ENCODE measurements at regions not wholly inside any gene's neighbourhood (a gene's known extent, or its start where the extent isn't known, plus 50 kb on each side); places are given as distances from the start of the nearest gene placed in this dataset.

DNA sequence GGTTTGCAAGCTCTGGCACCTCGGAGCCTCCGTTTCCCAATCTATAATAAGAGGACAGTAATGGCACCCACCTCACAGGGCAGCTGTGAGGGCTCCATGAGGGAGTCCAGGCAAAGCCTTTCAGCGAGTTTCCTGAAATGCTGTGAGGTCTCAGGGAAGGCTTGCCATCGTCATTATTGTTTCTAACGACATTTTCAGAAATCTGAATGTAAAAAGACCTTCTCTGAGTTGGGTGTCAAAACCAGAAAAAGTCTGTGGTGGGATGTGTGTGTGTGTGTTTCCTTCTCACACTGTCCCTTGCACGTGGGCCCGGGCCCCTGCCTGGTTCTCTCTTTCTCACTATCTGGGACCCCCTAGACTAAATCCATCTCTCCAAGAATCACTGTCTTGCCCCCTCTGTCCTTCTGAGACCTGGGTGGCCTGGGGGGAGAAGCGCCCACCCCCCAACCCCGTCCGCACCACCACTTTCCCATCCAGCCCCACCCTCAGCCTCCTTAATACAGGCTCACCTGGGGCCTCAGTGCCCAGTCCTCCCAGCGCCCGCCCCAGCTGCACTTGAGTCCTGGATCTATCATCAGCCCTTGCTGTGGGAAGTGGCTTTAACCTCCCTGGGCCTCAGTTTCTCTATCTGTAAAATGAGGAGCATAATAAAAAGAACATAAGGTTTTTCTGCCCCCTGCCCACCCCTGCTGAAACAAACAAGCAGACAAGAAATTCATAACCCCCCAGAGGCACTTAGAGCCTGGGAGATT is 180.3 kb downstream of the C9orf50 start:
- dilution Hi-C loops (cut with MboI; ENCODE audit: extremely low pct_ligation_motif_present, low sequenced_read_pairs), result no loop called here
- CTCF ChIA-PET, result no interaction called here
- POLR2A ChIA-PET, result interaction anchor here (0.7 kb wide), 1 partner anchor 170 kb away, joined by 4 read pairs; no protein-coding TSS in a partner anchor

More for the DNA sequence above, 180.3 kb downstream of the C9orf50 start:
- H3K4me1 ChIP-seq (ENCODE audit: control insufficient read depth, extremely low read depth, insufficient read depth, low read length), result no peaks in the 10 kb centered on the region
- BruUV-seq (replicated peaks), result no TSS peak
- no peaks in the 10 kb centered on the region for H3K9me3 ChIP-seq (replicated peaks; ENCODE audit: control insufficient read depth, insufficient read depth, low read length)
- intact Hi-C loops (cut with micrococcal nuclease), result no loop called here
- H3K9me1 ChIP-seq (replicated peaks; ENCODE audit: control insufficient read depth, extremely low read depth, insufficient read depth, low read length), result no peaks in the 10 kb centered on the region
- H3K36me3 ChIP-seq (ENCODE audit: control insufficient read depth in 2 of 2, extremely low read depth in 1 of 2, insufficient read depth in 2 of 2, low read length in 2 of 2), result no peaks in the 10 kb centered on the region
- no peak overlapping the region for H3K4me3 ChIP-seq (replicated peaks in 1 of 3; ENCODE audit: insufficient read depth in 1 of 3, low read depth in 1 of 3, low read length in 3 of 3)
- no peak overlapping the region for H3K27ac ChIP-seq (ENCODE audit: insufficient read depth, low read depth, low read length)
- no peaks in the 10 kb centered on the region for H3K79me2 ChIP-seq (ENCODE audit: control insufficient read depth, insufficient read depth, low read length)
- no peak for TF ChIP-seq JUN (IDR thresholded peaks at IDR 0.05; ENCODE audit: borderline replicate concordance, insufficient read depth, insufficient read length, low read depth)
- no peak for TF ChIP-seq GATA2 (IDR thresholded peaks at IDR 0.05; ENCODE audit: insufficient read depth, insufficient read length, low read depth, low read length)
- no peak for TF ChIP-seq POLR2AphosphoS5 (IDR thresholded peaks at IDR 0.05; ENCODE audit: insufficient read depth, low read depth, low read length)
- no peak for TF ChIP-seq EZH2 (IDR thresholded peaks at IDR 0.05; ENCODE audit: borderline replicate concordance, low read depth, low read length, severe bottlenecking)
- no peak for TF ChIP-seq MAX (IDR thresholded peaks at IDR 0.05; ENCODE audit: insufficient read depth, insufficient read length)
- TF ChIP-seq MYC (IDR thresholded peaks at IDR 0.05; ENCODE audit: low read depth, low read length), result no peak
- TF ChIP-seq CTCF (IDR thresholded peaks at IDR 0.05; ENCODE audit: extremely low read depth in 1 of 2, insufficient read depth in 1 of 2, low read depth in 1 of 2, low read length in 2 of 2), result no peak
- TF ChIP-seq POLR2A (IDR thresholded peaks at IDR 0.05; ENCODE audit: low read depth, low read length), result no peak
- TF ChIP-seq FOS (IDR thresholded peaks at IDR 0.05; ENCODE audit: borderline replicate concordance, insufficient read depth, low read length), result no peak
- H4K20me1 ChIP-seq (replicated peaks; ENCODE audit: control insufficient read depth, extremely low read depth, insufficient read depth, low read length), result no peaks in the 10 kb centered on the region
- FAIRE-seq, result no peak
- H3K9ac ChIP-seq (replicated peaks; ENCODE audit: extremely low read depth, insufficient read depth, low read length), result no peak overlapping the region
- H2AFZ ChIP-seq (ENCODE audit: low read depth, low read length), result no peak overlapping the region
- peaks cover 26 to 32% of the 10 kb centered on the region in 2 experiments for H3K27me3 ChIP-seq (ENCODE audit: control insufficient read depth in 2 of 2, insufficient read depth in 2 of 2, low read length in 2 of 2)
- no peak overlapping the region for H3K4me2 ChIP-seq (ENCODE audit: insufficient read depth, low read length)
- DNase-seq (ENCODE audit: low read depth, low spot score), result no peak

All from endothelial cell of umbilical vein (primary cell).